Upper lobe of left lung (tissue), 4 donors: ENCODE measurements at regions not wholly inside any gene's neighbourhood (a gene's known extent, or its start where the extent isn't known, plus 50 kb on each side); places are given as distances from the start of the nearest gene placed in this dataset.

Source experiments
- CTCF ChIP-seq, 6 experiments: fragments of 450-650 bp in 4 of 6; fragments of 200-600 bp in 2 of 6; sonication (generic) in 2 of 6; IDR thresholded peaks; one replicate each; pipeline ENCODE4 v1.5.1; 2016 to 2019; ENCODE audit warnings: antibody characterized with exemption in 6 of 6
- EP300 ChIP-seq, 4 donors: sonication (generic); formaldehyde crosslinking; IDR thresholded peaks; one replicate each; pipeline ENCODE4 v1.5.1; 2017; ENCODE audit warnings: antibody characterized with exemption in 4 of 4, control low read depth in 2 of 4
- POLR2A ChIP-seq, 4 donors: fragments of 450-650 bp; IDR thresholded peaks; one replicate each; pipeline ENCODE4 v1.5.1; 2016 to 2017; ENCODE audit warnings: antibody characterized with exemption in 4 of 4, mild to moderate bottlenecking in 2 of 4
- POLR2AphosphoS5 ChIP-seq, 2 donors: sonication (generic); formaldehyde crosslinking; IDR thresholded peaks; one replicate each; pipeline ENCODE4 v1.5.1; 2017; ENCODE audit warnings: antibody characterized with exemption in 2 of 2

GRCh38 chr7:25945608-25946007 is 206.4 kb upstream of the NFE2L3 start:
- no peak for TF ChIP-seq CTCF (IDR thresholded peaks at IDR 0.05)
- no peak for TF ChIP-seq POLR2AphosphoS5 (IDR thresholded peaks at IDR 0.05)
- TF ChIP-seq EP300 (IDR thresholded peaks at IDR 0.05): no peak
- TF ChIP-seq POLR2A (IDR thresholded peaks at IDR 0.05): no peak
